IMR-90 (cell line): ENCODE measurements at regions not wholly inside any gene's neighbourhood (a gene's known extent, or its start where the extent isn't known, plus 50 kb on each side); places are given as distances from the start of the nearest gene placed in this dataset.

ENCODE experiments used
- ATAC-seq: fragments of 200-7000 bp; cut with Tn5 transposase; 2 replicates; pipeline ENCODE4 v1.9.1; 2020; ENCODE audit warnings: low read depth, mild to moderate bottlenecking, moderate library complexity
- BruUV-seq: library from RNA; stranded (reverse); fragments of 400-500 nt; replicated peaks from 2 replicates; lab custom pipeline; 2021; lab: Mats Ljungman, UMichigan
- CTCF ChIA-PET: fragments of 300-600 bp; formaldehyde crosslinking; extraction: SDS; loops from one replicate; lab custom pipeline; 2021; ENCODE audit warnings: antibody characterized with exemption; lab: Yijun Ruan, JAX
- POLR2A ChIA-PET: fragments of 300-600 bp; sonication (Branson Sonifier 250); formaldehyde crosslinking; loops from one replicate; lab custom pipeline; 2022; ENCODE audit warnings: antibody characterized with exemption; ENCODE audit not compliant: unreplicated experiment; lab: Charles Lee
- DNase-seq: peaks from one replicate; pipeline ENCODE4 v3.0.0; 2013
- H2AFZ ChIP-seq: replicated peaks from 2 replicates; pipeline ENCODE3; 2013; ENCODE audit warnings: low read length, mild to moderate bottlenecking; ENCODE audit not compliant: poor library complexity
- H2AK5ac ChIP-seq: 2 replicates; pipeline ENCODE4 v1.6.1; 2013; ENCODE audit warnings: low read depth, low read length, inconsistent platforms
- H2AK9ac ChIP-seq: replicated peaks from 2 replicates; pipeline ENCODE3; 2013; ENCODE audit warnings: mild to moderate bottlenecking, low read depth, low read length, moderate library complexity; ENCODE audit not compliant: poor library complexity
- H2BK120ac ChIP-seq: 2 replicates; pipeline ENCODE4 v1.6.1; 2013; ENCODE audit warnings: low read depth, low read length, inconsistent platforms
- H2BK15ac ChIP-seq: 3 replicates; pipeline ENCODE4 v1.6.1; 2013; ENCODE audit warnings: low read depth, low read length, inconsistent platforms
- H2BK20ac ChIP-seq: 2 replicates; pipeline ENCODE4 v1.6.1; 2013; ENCODE audit warnings: low read depth, mild to moderate bottlenecking, inconsistent platforms, low read length, moderate library complexity
- H2BK5ac ChIP-seq: 2 replicates; pipeline ENCODE4 v1.6.1; 2013; ENCODE audit warnings: mild to moderate bottlenecking, low read depth, low read length, inconsistent platforms; ENCODE audit not compliant: poor library complexity, severe bottlenecking
- H3K14ac ChIP-seq: replicated peaks from 2 replicates; pipeline ENCODE4 v1.6.1; 2013; ENCODE audit warnings: low read depth, low read length, inconsistent platforms
- H3K18ac ChIP-seq: 2 replicates; pipeline ENCODE4 v1.6.1; 2013; ENCODE audit warnings: low read depth, low read length, control low read depth
- H3K23ac ChIP-seq: 2 replicates; pipeline ENCODE4 v1.6.1; 2013; ENCODE audit warnings: low read depth, low read length, inconsistent platforms
- H3K27ac ChIP-seq: 2 replicates; pipeline ENCODE4 v1.5.1; 2013; ENCODE audit warnings: mild to moderate bottlenecking, control low read depth, low read length; ENCODE audit not compliant: insufficient read depth
- H3K27me3 ChIP-seq: 2 replicates; pipeline ENCODE4 v1.6.1; 2013; ENCODE audit warnings: low read length; ENCODE audit not compliant: control insufficient read depth, insufficient read depth
- H3K36me3 ChIP-seq: 2 replicates; pipeline ENCODE4 v1.6.1; 2013; ENCODE audit warnings: low read length, mixed read lengths; ENCODE audit not compliant: control insufficient read depth, insufficient read depth
- H3K4ac ChIP-seq: 2 replicates; pipeline ENCODE4 v1.6.1; 2013; ENCODE audit warnings: low read depth, low read length, inconsistent platforms
- H3K4me1 ChIP-seq: 2 replicates; pipeline ENCODE4 v1.6.1; 2013; ENCODE audit warnings: low read length, mixed read lengths; ENCODE audit not compliant: control insufficient read depth, insufficient read depth
- H3K4me2 ChIP-seq: 2 replicates; pipeline ENCODE4 v1.6.1; 2013; ENCODE audit warnings: low read depth, mild to moderate bottlenecking, control low read depth, low read length, moderate library complexity
- H3K4me3 ChIP-seq: 2 replicates; pipeline ENCODE4 v1.5.1; 2013; ENCODE audit warnings: low read depth, mild to moderate bottlenecking, control low read depth, low read length, moderate library complexity; ENCODE audit not compliant: insufficient read depth
- H3K56ac ChIP-seq: 2 replicates; pipeline ENCODE4 v1.6.1; 2013; ENCODE audit warnings: low read length, inconsistent platforms; ENCODE audit not compliant: insufficient read depth; ENCODE audit errors: extremely low read depth
- H3K79me1 ChIP-seq, 2 experiments: 2 replicates each; pipeline ENCODE4 v1.6.1; 2013; ENCODE audit warnings: low read length in 2 of 2, inconsistent platforms in 1 of 2, low read depth in 1 of 2
- H3K9ac ChIP-seq: 2 replicates; pipeline ENCODE4 v1.6.1; 2013; ENCODE audit warnings: low read depth, low read length, control low read depth
- H3K9me1 ChIP-seq: 2 replicates; pipeline ENCODE4 v1.6.1; 2013; ENCODE audit warnings: low read length, inconsistent platforms; ENCODE audit not compliant: insufficient read depth
- H3K9me3 ChIP-seq: 2 replicates; pipeline ENCODE4 v1.6.1; 2013; ENCODE audit warnings: low read length; ENCODE audit not compliant: control insufficient read depth, insufficient read depth
- H4K20me1 ChIP-seq: 2 replicates; pipeline ENCODE4 v1.6.1; 2013; ENCODE audit warnings: low read length, inconsistent platforms; ENCODE audit not compliant: insufficient read depth
- H4K5ac ChIP-seq: 2 replicates; pipeline ENCODE4 v1.6.1; 2013; ENCODE audit warnings: mild to moderate bottlenecking, low read depth, low read length, control low read depth
- H4K8ac ChIP-seq, 2 experiments: 2 replicates each; pipeline ENCODE4 v1.6.1; 2013; ENCODE audit warnings: low read depth in 2 of 2, low read length in 2 of 2, control low read depth in 1 of 2, inconsistent platforms in 1 of 2
- H4K91ac ChIP-seq: 2 replicates; pipeline ENCODE4 v1.6.1; 2013; ENCODE audit warnings: low read depth, low read length, inconsistent platforms; ENCODE audit not compliant: insufficient read depth
- BHLHE40 ChIP-seq: fragments of 150-350 bp; IDR thresholded peaks from 2 replicates; pipeline ENCODE4 v1.6.1; 2016; ENCODE audit warnings: mild to moderate bottlenecking, low read depth, low read length
- CEBPB ChIP-seq: IDR thresholded peaks from 2 replicates; pipeline ENCODE4 v1.6.1; 2012; ENCODE audit warnings: low read depth, low read length, improper control_type of control experiment
- CHD1 ChIP-seq: IDR thresholded peaks from 2 replicates; pipeline ENCODE4 v1.6.1; 2012; ENCODE audit warnings: low read depth, low read length, improper control_type of control experiment
- FOS ChIP-seq: fragments of 150-350 bp; IDR thresholded peaks from 2 replicates; pipeline ENCODE4 v1.6.1; 2016; ENCODE audit warnings: low read depth, low read length
- MAFK ChIP-seq: IDR thresholded peaks from 2 replicates; pipeline ENCODE4 v1.6.1; 2012; ENCODE audit warnings: low read depth, low read length, improper control_type of control experiment
- MAZ ChIP-seq: IDR thresholded peaks from 2 replicates; pipeline ENCODE4 v1.6.1; 2012; ENCODE audit warnings: low read depth, mild to moderate bottlenecking, low read length, improper control_type of control experiment, moderate library complexity, borderline replicate concordance
- MXI1 ChIP-seq: IDR thresholded peaks from 2 replicates; pipeline ENCODE4 v1.6.1; 2012; ENCODE audit warnings: low read depth, mild to moderate bottlenecking, low read length, moderate library complexity, borderline replicate concordance
- NFE2L2 ChIP-seq: fragments of 150-350 bp; IDR thresholded peaks from 2 replicates; pipeline ENCODE4 v1.6.1; 2016; ENCODE audit warnings: low read depth, mild to moderate bottlenecking, low read length
- POLR2A ChIP-seq: IDR thresholded peaks from 2 replicates; pipeline ENCODE4 v1.6.1; 2012; ENCODE audit warnings: mild to moderate bottlenecking, low read depth, low read length
- RAD21 ChIP-seq: IDR thresholded peaks from 2 replicates; pipeline ENCODE4 v1.6.1; 2012; ENCODE audit warnings: low read length, improper control_type of control experiment
- RCOR1 ChIP-seq: IDR thresholded peaks from 2 replicates; pipeline ENCODE4 v1.6.1; 2012; ENCODE audit warnings: mild to moderate bottlenecking, low read length, improper control_type of control experiment; ENCODE audit not compliant: insufficient replicate concordance
- RFX5 ChIP-seq: IDR thresholded peaks from 2 replicates; pipeline ENCODE4 v1.8.0; 2012; ENCODE audit warnings: low read depth, mild to moderate bottlenecking, low read length, moderate library complexity
- SMC3 ChIP-seq: fragments of 150-350 bp; IDR thresholded peaks from 2 replicates; pipeline ENCODE4 v1.6.1; 2016; ENCODE audit warnings: low read depth, mild to moderate bottlenecking, antibody characterized with exemption, low read length, moderate library complexity
- WGBS, 2 experiments: methylation state at CpG; one replicate each; pipeline versions ENCODE4 v1.1.5 to v1.1.7; 2013; ENCODE audit warnings: missing lambda C conversion rate in 2 of 2; ENCODE audit not compliant: insufficient read length in 1 of 2; ENCODE audit errors: extremely low coverage in 2 of 2; 5-methylcytosine and 5-hydroxymethylcytosine counted together
- dilution Hi-C: fragments of 300-500 bp; cut with HindIII; formaldehyde crosslinking; loops from one replicate; pipeline ENCODE4 v1.14.3; 2018; ENCODE audit warnings: low sequenced_read_pairs; ENCODE audit not compliant: unreplicated experiment
- in situ Hi-C: fragments of 300-500 bp; cut with MboI; formaldehyde crosslinking; loops from 3 replicates; pipeline ENCODE4 v1.14.3; 2019; ENCODE audit warnings: low sequenced_read_pairs, inconsistent platforms, mixed read lengths
- intact Hi-C: fragments of 100-400 bp; cut with micrococcal nuclease; formaldehyde crosslinking; loops from 2 replicates; pipeline ENCODE4 v1.10.0; 2022
- TF ChIP-seq, protein P1 (sequence below): fragments of 150-350 bp; IDR thresholded peaks from 2 replicates; pipeline ENCODE4 v1.6.1; 2016; ENCODE audit warnings: low read depth, mild to moderate bottlenecking, low read length, moderate library complexity, borderline replicate concordance
- TF ChIP-seq, protein P2 (sequence below): fragments of 150-350 bp; IDR thresholded peaks from 2 replicates; pipeline ENCODE4 v1.6.1; 2017; ENCODE audit warnings: mild to moderate bottlenecking, antibody characterized with exemption, low read length, low read depth
- TF ChIP-seq, protein P3 (sequence below): conservative IDR thresholded peaks from 2 replicates; pipeline ENCODE4 v1.5.1; 2012; ENCODE audit warnings: mild to moderate bottlenecking, low read depth, low read length, improper control_type of control experiment

DNA sequence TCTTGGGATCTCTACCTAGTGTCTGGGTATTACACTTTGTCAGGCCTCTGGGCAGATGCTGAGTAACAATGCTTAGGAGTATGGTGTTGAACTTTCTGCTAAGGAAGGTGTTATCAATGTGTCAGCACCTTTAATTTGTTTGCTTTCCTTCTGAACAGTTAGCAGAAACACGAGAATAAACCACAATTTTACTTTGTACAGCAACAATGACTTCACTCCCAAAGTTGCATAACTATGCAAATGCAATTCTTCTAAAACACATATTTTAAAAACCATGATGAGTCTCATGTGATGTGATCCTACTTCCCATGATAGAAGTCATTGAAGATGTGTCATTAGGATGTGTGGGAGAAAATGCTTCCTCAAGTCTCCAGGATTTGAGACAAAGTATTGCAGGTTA, 155.0 kb downstream of the POSTN start:
- H3K79me1 ChIP-seq: no peaks in the 10 kb centered on the region
- no peak overlapping the region for H3K4me3 ChIP-seq
- intact Hi-C loops: no loop called here
- no peak overlapping the region for H2AFZ ChIP-seq
- no peak overlapping the region for H3K27ac ChIP-seq
- ChIA-PET CTCF (no interaction called here), POLR2A (no interaction called here)
- H2BK120ac ChIP-seq: peak overlapping the region; percentile 38
- no peak overlapping the region for H3K9ac ChIP-seq
- no peak overlapping the region; the same call in 1 of the 2 replicates for H4K91ac ChIP-seq
- peaks cover 12% of the 10 kb centered on the region; the same call in 1 of the 2 replicates for H3K9me1 ChIP-seq
- no peak overlapping the region for H3K23ac ChIP-seq
- dilution Hi-C loops: no loop called here
- 0 out of 2 replicates have a peak overlapping the region, but pooled peaks have one; percentile 20 for H2BK20ac ChIP-seq
- no peak overlapping the region for H2AK5ac ChIP-seq
- no peaks in the 10 kb centered on the region for H4K20me1 ChIP-seq
- peak overlapping the region; percentile 49; the same call in 1 of the 2 replicates for H4K5ac ChIP-seq
- no CpG with 5 or more reads among the region's 1 CpG for WGBS, 2 experiments
- peaks cover 16% of the 10 kb centered on the region for H3K4me1 ChIP-seq
- H2BK5ac ChIP-seq: peak overlapping the region; percentile 42
- ATAC-seq (peak; percentile 9; the same call in 1 of the 2 replicates), DNase-seq (peak; percentile 90)
- H2BK15ac ChIP-seq: peak overlapping the region; percentile 48; the same call in 1 of the 3 replicates
- H3K9me3 ChIP-seq: no peaks in the 10 kb centered on the region
- H4K8ac ChIP-seq: no peak overlapping the region; a peak in 1 of 4 replicates
- no peak overlapping the region for H3K14ac ChIP-seq
- 0 out of 2 replicates have a peak overlapping the region, but pooled peaks have one; percentile 13 for H3K4ac ChIP-seq
- H3K36me3 ChIP-seq: no peaks in the 10 kb centered on the region
- H3K4me2 ChIP-seq: 0 out of 2 replicates have a peak overlapping the region, but pooled peaks have one; percentile 0
- no peak overlapping the region for H3K56ac ChIP-seq
- no peak overlapping the region for H2AK9ac ChIP-seq
- H3K18ac ChIP-seq: peak overlapping the region; percentile 27; the same call in 1 of the 2 replicates
- no TSS peak for BruUV-seq
- H3K27me3 ChIP-seq: no peaks in the 10 kb centered on the region
- in situ Hi-C loops: no loop called here
- TF ChIP-seq, protein P1, sequence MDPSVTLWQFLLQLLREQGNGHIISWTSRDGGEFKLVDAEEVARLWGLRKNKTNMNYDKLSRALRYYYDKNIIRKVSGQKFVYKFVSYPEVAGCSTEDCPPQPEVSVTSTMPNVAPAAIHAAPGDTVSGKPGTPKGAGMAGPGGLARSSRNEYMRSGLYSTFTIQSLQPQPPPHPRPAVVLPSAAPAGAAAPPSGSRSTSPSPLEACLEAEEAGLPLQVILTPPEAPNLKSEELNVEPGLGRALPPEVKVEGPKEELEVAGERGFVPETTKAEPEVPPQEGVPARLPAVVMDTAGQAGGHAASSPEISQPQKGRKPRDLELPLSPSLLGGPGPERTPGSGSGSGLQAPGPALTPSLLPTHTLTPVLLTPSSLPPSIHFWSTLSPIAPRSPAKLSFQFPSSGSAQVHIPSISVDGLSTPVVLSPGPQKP: no peak
- TF ChIP-seq MXI1 (no peak), CHD1 (no peak), CEBPB (peak; percentile 97), RFX5 (peak; percentile 36; the same call in 1 of the 2 replicates), FOS (0 out of 2 replicates have a peak, but pooled peaks have one; percentile 42), NFE2L2 (no peak), MAFK (peak; percentile 57), SMC3 (no peak), RCOR1 (no peak), MAZ (no peak), POLR2A (no peak), BHLHE40 (peak; percentile 89), RAD21 (no peak)
- TF ChIP-seq, protein P2, sequence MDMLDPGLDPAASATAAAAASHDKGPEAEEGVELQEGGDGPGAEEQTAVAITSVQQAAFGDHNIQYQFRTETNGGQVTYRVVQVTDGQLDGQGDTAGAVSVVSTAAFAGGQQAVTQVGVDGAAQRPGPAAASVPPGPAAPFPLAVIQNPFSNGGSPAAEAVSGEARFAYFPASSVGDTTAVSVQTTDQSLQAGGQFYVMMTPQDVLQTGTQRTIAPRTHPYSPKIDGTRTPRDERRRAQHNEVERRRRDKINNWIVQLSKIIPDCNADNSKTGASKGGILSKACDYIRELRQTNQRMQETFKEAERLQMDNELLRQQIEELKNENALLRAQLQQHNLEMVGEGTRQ: no peak
- TF ChIP-seq, protein P3, sequence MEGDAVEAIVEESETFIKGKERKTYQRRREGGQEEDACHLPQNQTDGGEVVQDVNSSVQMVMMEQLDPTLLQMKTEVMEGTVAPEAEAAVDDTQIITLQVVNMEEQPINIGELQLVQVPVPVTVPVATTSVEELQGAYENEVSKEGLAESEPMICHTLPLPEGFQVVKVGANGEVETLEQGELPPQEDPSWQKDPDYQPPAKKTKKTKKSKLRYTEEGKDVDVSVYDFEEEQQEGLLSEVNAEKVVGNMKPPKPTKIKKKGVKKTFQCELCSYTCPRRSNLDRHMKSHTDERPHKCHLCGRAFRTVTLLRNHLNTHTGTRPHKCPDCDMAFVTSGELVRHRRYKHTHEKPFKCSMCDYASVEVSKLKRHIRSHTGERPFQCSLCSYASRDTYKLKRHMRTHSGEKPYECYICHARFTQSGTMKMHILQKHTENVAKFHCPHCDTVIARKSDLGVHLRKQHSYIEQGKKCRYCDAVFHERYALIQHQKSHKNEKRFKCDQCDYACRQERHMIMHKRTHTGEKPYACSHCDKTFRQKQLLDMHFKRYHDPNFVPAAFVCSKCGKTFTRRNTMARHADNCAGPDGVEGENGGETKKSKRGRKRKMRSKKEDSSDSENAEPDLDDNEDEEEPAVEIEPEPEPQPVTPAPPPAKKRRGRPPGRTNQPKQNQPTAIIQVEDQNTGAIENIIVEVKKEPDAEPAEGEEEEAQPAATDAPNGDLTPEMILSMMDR: no peak
